Medulla oblongata (tissue), 1 donor: ENCODE measurements at regions not wholly inside any gene's neighbourhood (a gene's known extent, or its start where the extent isn't known, plus 50 kb on each side); places are given as distances from the start of the nearest gene placed in this dataset.

ENCODE experiments used
- DNase-seq: peaks from one replicate; pipeline ENCODE4 v3.0.0-alpha.2; 2015; ENCODE audit errors: extremely low spot score

DNA sequence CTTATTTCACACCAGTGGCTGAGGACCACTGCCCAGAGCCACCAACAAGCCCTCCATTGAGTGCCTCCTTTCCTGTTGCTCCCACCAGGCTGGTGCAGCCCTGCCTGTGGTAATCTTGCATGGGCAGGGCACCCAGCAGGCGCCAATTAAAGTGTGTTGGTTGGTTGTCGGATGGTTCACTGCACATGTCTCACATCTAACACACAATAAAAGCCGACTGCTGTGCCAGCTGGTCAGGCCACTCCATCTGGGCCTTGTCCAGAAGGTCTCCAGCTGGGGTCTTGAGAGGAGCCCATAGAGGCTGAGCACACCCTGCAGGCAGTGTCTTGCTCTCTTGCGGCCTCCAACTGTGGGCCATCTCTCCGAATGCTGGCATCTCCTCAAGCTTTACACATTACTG, 494.8 kb upstream of the KLHL29 start:
- DNase-seq: no peak

DNA sequence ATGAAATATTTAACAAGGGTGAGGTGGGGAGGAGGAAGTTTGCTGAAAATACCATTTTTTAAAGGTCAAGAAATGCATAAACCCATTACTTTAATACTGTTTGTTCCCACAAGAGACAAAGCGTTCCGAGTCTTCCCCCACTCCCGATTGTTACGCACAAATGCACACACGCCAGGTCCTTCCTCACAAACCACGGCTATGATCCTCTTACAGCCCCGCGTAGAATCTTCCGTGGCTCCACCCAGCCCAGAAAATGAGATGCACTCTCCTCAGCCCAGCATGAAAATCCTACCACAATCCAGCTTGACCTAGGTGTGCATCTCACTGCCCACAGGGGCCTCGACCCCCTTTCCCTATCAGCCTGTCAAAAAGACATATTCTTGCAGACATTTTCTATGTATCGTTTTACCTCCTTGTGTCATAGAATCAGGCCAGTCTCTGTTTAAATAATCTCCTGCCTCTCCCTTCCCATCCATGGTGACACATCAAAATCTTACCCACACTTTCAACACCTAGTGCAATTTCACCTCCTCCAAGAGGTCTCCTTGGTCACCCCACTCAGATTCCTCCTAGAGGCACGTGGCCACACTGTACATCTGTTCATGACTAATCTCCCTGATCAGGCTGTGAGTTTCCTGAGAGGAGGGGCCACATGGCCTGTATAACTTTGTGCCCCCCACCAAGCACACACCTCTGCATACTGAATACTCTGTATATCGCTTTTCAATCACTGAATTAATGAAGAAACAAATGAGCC, 491.0 kb upstream of the KLHL29 start:
- DNase-seq: no peak

DNA sequence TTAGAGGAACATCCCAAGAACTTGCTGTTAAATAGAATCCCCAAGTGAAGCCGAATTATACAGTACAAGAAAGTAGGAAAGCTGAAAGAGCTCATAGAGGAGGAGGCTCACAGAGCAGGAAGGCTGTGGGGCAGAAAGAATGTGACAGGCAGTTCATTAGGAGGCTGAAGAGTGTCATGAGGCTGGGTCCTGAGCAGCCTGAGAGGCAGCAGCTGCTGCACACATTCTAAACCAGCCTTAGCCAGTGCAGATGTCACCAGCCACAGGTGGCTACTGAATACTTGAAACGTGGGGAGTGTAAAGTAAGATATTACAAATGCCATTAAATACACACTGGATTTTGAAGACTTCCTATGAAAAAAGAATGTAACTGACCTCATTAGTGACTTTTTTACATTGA, 490.2 kb upstream of the KLHL29 start:
- DNase-seq: no peak

GRCh38 chr2:22897428-22897827, 487.6 kb upstream of the KLHL29 start:
- no peak for DNase-seq

- DNase-seq: no peak
Measured at GRCh38 chr2:22900674-22901073, 484.3 kb upstream of the KLHL29 start.

GRCh38 chr2:22901471-22902179, 483.4 kb upstream of the KLHL29 start:
- no peak for DNase-seq

DNA sequence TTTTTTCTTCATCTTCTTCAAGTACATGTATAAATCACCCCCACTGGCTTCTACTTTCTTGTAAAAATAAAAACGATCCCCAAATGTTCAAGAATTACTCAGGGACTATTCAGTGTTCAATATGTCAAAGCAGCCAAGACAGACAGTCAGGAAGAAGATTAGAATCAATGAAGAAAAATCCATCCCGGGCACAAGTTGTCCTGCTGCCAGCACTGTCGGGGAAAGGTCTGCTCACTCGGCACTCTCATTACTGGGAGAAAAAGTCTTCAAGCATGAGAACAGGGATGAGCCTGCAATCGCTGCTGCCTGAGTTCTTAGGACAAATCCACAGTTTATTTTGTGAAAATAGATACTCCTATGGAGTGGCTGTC, 482.8 kb upstream of the KLHL29 start:
- no peak for DNase-seq

DNA sequence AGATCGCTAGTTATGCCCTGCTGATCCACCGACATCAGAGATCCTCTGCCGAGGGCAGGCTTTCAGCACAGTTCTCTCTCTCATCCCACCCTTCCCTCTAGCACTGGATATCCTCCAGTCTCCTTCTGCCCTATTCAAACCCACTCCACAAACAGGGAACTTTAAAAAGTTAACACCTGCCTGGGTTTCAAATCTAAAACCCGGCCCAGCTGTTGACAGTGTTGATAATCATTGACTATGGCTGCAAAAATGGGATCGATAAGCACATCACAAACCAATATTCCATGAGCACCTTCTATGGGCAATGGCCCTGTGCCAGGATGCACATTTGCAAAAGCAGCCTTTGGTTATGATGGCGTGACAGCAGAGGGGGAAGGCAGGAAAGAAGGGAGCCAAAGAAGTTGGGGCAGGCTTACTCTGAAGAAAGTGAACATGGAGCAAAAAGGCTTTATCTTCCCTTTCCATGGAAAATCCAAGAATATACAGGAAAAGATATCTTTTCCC, 482.3 kb upstream of the KLHL29 start:
- no peak for DNase-seq

GRCh38 chr2:22903616-22904015, 481.4 kb upstream of the KLHL29 start:
- DNase-seq: no peak

DNA sequence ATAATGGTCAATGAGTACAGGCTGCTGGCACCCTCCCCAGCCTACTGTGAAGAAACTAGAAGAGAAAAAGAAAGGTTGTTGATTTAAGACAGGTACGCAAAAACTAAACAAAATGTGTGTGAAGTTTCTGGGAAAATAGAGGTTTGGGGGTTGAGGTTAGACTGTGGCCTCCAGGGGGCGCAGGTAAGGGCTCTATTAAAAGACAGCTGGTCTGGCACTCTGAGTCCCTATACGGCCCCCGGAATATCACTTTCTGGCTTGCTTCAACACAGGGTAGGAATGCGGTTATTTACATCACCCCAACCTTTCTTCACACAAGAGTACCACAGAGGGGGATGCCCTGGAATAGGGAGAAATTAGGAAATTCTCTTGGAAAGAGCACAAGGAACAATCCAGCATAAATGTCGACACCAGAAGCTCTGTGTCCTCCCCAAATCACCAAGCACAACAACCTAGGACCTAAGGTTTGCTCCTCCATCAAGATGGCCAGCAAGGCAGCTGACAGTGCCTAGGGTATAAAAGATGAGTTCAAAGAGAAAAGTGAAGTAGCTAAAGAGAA, 480.8 kb upstream of the KLHL29 start:
- DNase-seq: peak; percentile 22

GRCh38 chr2:22907330-22907729, 477.6 kb upstream of the KLHL29 start:
- DNase-seq: no peak

DNA sequence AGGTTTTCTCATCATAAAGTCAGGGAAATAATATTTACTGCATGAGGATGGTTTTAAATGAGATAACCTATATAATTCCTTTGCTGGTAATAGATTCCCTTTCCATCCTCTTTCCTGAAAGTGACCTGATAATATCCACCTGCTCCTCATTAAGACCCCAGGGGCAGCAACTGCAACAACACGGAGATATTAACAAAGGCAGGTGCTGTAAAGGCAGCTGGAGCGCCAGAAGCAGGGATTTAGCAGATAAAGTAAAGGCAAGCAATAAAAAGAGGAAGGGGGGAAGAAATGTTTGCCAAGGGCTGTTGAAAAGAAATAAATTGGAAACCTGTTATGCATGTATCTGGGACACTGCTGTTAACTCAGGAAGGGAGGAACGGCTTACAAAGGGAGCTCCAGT, 472.6 kb upstream of the KLHL29 start:
- DNase-seq: no peak

GRCh38 chr2:22929998-22930397, 455.0 kb upstream of the KLHL29 start:
- no peak for DNase-seq

DNA sequence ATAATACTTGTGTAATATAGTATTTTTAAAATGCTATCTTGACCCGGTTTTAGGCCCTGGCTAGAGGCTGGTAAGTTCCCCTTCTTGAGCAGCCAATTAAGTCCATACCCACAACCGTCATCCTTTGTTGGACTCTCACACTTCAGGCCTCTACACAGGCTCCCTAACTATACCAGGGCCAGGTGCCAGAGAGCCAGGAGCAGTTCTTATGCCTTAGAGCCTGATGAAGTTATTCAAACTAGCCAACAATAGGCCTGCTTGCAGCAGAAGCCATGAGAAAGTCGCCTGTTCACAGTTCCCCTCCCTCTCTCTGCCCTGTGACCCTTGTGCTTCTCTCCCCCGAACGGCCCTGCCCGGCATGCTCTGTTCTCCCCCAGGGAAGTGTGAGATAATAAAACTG, 454.2 kb upstream of the KLHL29 start:
- no peak for DNase-seq

DNA sequence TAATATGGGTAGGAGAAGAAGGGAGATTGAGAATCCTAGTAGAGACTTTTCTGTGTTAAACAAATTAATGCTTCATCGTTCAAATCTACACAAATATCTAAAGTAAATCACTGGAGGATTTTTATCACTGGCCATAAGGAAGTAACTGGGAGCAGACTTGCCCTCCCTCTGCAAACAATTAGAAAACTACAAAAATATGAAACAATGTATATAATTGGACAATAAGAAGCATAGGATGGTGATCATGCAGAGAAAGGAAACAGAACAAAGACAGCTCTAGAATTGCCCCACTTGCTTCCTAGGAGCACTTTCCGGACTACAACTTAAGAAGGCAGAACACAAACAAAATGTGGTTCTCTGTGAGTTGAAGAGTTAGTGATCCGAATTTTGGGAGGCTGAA, 452.7 kb upstream of the KLHL29 start:
- DNase-seq: no peak

DNA sequence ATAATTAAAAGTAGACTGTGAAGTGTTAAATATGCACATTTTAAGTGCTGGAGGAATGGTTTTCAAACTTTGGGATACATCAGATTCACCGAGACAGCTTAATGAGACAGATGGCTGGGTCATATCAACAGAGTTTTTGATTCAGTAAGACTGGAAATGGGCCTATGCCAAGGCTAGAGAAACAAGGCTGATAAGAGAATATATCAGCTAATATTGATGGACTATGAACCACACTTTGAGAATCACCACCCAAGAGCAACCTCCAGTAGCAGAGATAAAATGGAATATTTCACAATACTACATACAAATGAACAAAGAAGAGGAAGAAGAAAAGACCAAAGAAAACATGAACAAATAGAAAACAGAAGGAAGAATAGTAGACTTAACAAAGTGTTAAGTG, 450.2 kb upstream of the KLHL29 start:
- DNase-seq: no peak

DNA sequence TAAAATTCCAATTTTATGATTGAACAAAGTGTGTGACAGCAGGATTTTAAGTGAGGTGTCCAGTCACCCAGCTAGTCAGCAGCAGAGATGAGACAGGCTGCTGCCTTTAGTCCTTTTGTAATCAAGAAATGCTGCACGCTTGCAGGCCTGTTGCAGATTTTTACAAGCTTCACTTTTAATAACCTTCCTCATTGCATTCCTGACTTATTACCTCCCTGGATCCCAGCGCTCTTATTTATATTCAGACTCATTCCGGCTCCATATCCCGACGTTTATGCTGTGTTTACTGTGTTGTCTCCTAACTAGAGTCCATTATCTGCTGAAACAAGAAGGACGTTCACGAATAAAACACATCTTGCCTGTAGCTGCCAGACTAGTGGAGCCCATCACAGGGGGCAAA, 442.5 kb upstream of the KLHL29 start:
- DNase-seq: no peak

- no peak for DNase-seq
Measured at GRCh38 chr2:22944143-22944542, 440.8 kb upstream of the KLHL29 start.

DNA sequence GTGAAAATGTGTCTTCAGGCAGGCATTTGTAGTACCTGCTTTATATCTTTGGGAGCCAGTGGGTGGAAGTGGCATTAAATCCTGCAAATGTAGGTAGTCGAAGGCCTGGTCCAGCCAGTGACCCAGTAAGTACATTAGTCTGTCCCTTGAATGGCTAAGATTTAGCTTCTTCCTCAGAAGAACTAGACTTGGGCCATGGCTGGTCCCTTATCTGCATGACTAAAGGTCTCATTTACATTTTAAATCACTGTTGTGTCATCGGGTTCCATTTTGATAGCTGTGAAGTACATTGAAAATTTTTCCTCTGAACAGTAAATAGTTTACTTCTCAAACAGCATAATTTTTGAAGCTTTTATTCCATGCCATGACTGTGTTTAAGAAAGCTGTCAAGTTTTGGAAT, 438.4 kb upstream of the KLHL29 start:
- DNase-seq: no peak

DNA sequence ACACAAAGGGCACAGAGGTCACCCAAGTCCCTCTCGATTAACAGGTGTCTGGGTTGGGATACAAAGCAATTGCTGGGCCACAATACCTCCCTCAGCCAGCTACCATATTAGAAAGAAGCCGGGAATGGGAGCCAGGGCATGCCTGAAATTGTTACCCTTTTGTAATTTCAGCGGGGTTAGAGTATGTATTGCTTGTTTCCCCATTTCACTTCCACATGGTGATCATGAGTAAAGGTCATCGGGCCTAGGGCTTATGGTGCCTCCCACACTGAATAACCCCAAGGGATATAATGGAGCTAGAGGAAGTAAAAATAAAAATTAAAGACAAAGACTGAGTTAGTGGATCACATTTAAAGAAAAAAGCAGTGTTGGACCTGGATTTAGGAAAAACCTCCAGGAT, 437.2 kb upstream of the KLHL29 start:
- no peak for DNase-seq

- no peak for DNase-seq
Measured at GRCh38 chr2:22950431-22950830, 434.5 kb upstream of the KLHL29 start.

DNA sequence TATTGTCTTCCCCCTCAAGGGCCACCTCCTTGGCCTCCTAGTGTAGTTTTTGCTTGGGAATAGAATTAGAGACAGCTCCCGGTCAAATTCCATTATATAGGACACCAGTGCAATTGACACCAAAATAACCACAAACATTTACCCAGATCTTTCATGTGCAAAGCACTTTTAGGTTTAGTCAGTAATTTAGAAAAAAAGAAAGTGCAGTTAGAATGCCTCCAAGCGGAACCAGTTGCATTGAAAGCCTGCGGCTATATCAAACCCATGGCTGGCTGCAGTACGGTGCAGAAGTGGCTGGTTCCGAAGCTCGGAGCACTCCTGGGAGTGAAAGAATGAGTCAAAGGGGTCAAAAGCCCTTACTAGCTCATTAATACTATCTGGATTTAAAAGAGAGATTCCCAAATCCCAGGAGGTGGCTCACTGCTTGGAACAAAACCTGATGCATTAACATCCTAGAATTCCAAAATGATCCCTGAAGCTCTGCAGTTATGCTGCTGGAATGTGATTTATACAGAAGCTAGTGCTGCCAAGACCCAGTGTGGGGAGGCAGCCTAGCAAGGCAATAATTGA, 432.2 kb upstream of the KLHL29 start:
- no peak for DNase-seq

- DNase-seq: no peak
Measured at GRCh38 chr2:22957446-22957845, 427.5 kb upstream of the KLHL29 start.
